Progenitor cell of endocrine pancreas (in vitro differentiated cells): ENCODE measurements at regions not wholly inside any gene's neighbourhood (a gene's known extent, or its start where the extent isn't known, plus 50 kb on each side); places are given as distances from the start of the nearest gene placed in this dataset.

ENCODE experiments used
- DNase-seq: peaks from one replicate; pipeline ENCODE4 v3.0.0; 2021; ENCODE audit warnings: low spot score; ENCODE audit not compliant: unreplicated experiment
- H3K27ac Mint-ChIP-seq: 2 replicates; pipeline ENCODE4 v1.8.0; 2021; ENCODE audit warnings: mild to moderate bottlenecking, moderate library complexity, mixed read lengths
- H3K27me3 Mint-ChIP-seq: 2 replicates; pipeline ENCODE4 v1.8.0; 2021; ENCODE audit warnings: mixed read lengths
- H3K36me3 Mint-ChIP-seq: 2 replicates; pipeline ENCODE4 v1.8.0; 2022; ENCODE audit warnings: mixed read lengths; ENCODE audit not compliant: insufficient read depth
- H3K4me1 Mint-ChIP-seq: 2 replicates; pipeline ENCODE4 v1.8.0; 2021; ENCODE audit warnings: low read depth, mixed read lengths
- H3K4me3 Mint-ChIP-seq: 2 replicates; pipeline ENCODE4 v1.8.0; 2021; ENCODE audit warnings: low read depth, mild to moderate bottlenecking, moderate library complexity, mixed read lengths
- H3K9me3 Mint-ChIP-seq: 2 replicates; pipeline ENCODE4 v1.8.0; 2021; ENCODE audit warnings: low read depth, mixed read lengths
- CTCF ChIP-seq: fragments of 200-600 bp; sonication (generic); IDR thresholded peaks from one replicate; pipeline ENCODE4 v1.5.0; 2021; ENCODE audit warnings: antibody characterized with exemption, mild to moderate bottlenecking; ENCODE audit not compliant: unreplicated experiment

GRCh38 chr16:65410801-65411200, 288.9 kb upstream of the CDH11 start:
- no peak for TF ChIP-seq CTCF

GRCh38 chr16:65409510-65409909, 287.6 kb upstream of the CDH11 start:
- Mint-ChIP-seq H3K4me1 (no peaks in the 10 kb centered on the region), H3K4me3 (no peak overlapping the region), H3K27me3 (peaks cover 2% of the 10 kb centered on the region), H3K36me3 (no peaks in the 10 kb centered on the region), H3K27ac (no peak overlapping the region), H3K9me3 (no peaks in the 10 kb centered on the region)
- no peak for TF ChIP-seq CTCF
- no peak for DNase-seq

More at GRCh38 chr16:65410801-65411200, 288.9 kb upstream of the CDH11 start:
- Mint-ChIP-seq H3K9me3 (no peaks in the 10 kb centered on the region), H3K4me3 (no peak overlapping the region), H3K36me3 (no peaks in the 10 kb centered on the region), H3K27me3 (peaks cover 2% of the 10 kb centered on the region), H3K4me1 (no peaks in the 10 kb centered on the region), H3K27ac (no peak overlapping the region)
- no peak for DNase-seq

GRCh38 chr16:65406933-65407332, 285.1 kb upstream of the CDH11 start:
- no peak for TF ChIP-seq CTCF
- Mint-ChIP-seq H3K4me3 (no peak overlapping the region), H3K4me1 (no peaks in the 10 kb centered on the region), H3K9me3 (no peaks in the 10 kb centered on the region), H3K27ac (no peak overlapping the region), H3K36me3 (no peaks in the 10 kb centered on the region), H3K27me3 (peaks cover 2% of the 10 kb centered on the region)
- DNase-seq: no peak

- DNase-seq: no peak
- no peak for TF ChIP-seq CTCF
- H3K4me1 Mint-ChIP-seq: no peaks in the 10 kb centered on the region
- no peak overlapping the region for H3K27ac Mint-ChIP-seq
- H3K4me3 Mint-ChIP-seq: no peak overlapping the region
- peaks cover 2% of the 10 kb centered on the region for H3K27me3 Mint-ChIP-seq
- peaks cover under 1% of the 10 kb centered on the region for H3K9me3 Mint-ChIP-seq
- no peaks in the 10 kb centered on the region for H3K36me3 Mint-ChIP-seq
Observed at GRCh38 chr16:65406116-65406515, 284.3 kb upstream of the CDH11 start.

GRCh38 chr16:65394281-65394680, 272.4 kb upstream of the CDH11 start:
- TF ChIP-seq CTCF: no peak
- H3K27ac Mint-ChIP-seq: no peak overlapping the region
- no peaks in the 10 kb centered on the region for H3K36me3 Mint-ChIP-seq
- H3K4me3 Mint-ChIP-seq: no peak overlapping the region
- peaks cover 2% of the 10 kb centered on the region for H3K9me3 Mint-ChIP-seq
- DNase-seq: no peak
- no peaks in the 10 kb centered on the region for H3K27me3 Mint-ChIP-seq
- H3K4me1 Mint-ChIP-seq: no peaks in the 10 kb centered on the region
